ENCODE measurements at regions not wholly inside any gene's neighbourhood (a gene's known extent, or its start where the extent isn't known, plus 50 kb on each side); places are given as distances from the start of the nearest gene placed in this dataset.

GRCh38 chr1:82597141-82597540, 796.4 kb downstream of the ADGRL2 start (continued):
- TF ChIP-seq ZNF532 (CRISPR knock-in tag; IDR thresholded peaks at IDR 0.05; ENCODE audit: borderline replicate concordance) (no peak), ERG (CRISPR knock-in tag; IDR thresholded peaks at IDR 0.05) (no peak), ATF3 (CRISPR knock-in tag; conservative IDR thresholded peaks at IDR 0.05) (no peak), EMX1 (CRISPR knock-in tag; IDR thresholded peaks at IDR 0.05) (no peak), KAT7 (CRISPR knock-in tag; IDR thresholded peaks at IDR 0.05; ENCODE audit: borderline replicate concordance) (no peak), ZNF263 (CRISPR knock-in tag; IDR thresholded peaks at IDR 0.05; ENCODE audit: low read depth) (no peak), ZNF281 (CRISPR knock-in tag; IDR thresholded peaks at IDR 0.05) (no peak)

- H3K27me3 Mint-ChIP-seq (ENCODE audit: low read depth), result no peaks in the 10 kb centered on the region
- no peaks in the 10 kb centered on the region for H3K36me3 Mint-ChIP-seq
- ChIA-PET POLR2A (no interaction called here), CTCF (no interaction called here)
- ATAC-seq (no peak), DNase-seq (ENCODE audit: low spot score) (no peak)
- peaks cover 8% of the 10 kb centered on the region; the same call in 1 of the 2 replicates for H3K9me3 Mint-ChIP-seq
- H3K4me3 Mint-ChIP-seq, result no peak overlapping the region
- H3K4me1 Mint-ChIP-seq, result peaks cover 16% of the 10 kb centered on the region
- H3K27ac Mint-ChIP-seq, result no peak overlapping the region
- TF ChIP-seq SP1 (CRISPR knock-in tag; conservative IDR thresholded peaks at IDR 0.05) (no peak), ZNF671 (CRISPR knock-in tag; IDR thresholded peaks at IDR 0.05) (no peak), NFATC4 (CRISPR knock-in tag; IDR thresholded peaks at IDR 0.05) (no peak), RELA (CRISPR knock-in tag; IDR thresholded peaks at IDR 0.05; ENCODE audit: borderline replicate concordance) (no peak), ZNF138 (CRISPR knock-in tag; conservative IDR thresholded peaks at IDR 0.05) (no peak), AFF4 (CRISPR knock-in tag; IDR thresholded peaks at IDR 0.05; ENCODE audit: borderline replicate concordance) (no peak), FOXJ3 (CRISPR knock-in tag; IDR thresholded peaks at IDR 0.05; ENCODE audit: borderline replicate concordance) (no peak), MAX (CRISPR knock-in tag; IDR thresholded peaks at IDR 0.05) (no peak), SMAD4 (CRISPR knock-in tag; IDR thresholded peaks at IDR 0.05) (no peak), IRF1 (CRISPR knock-in tag; IDR thresholded peaks at IDR 0.05) (no peak), CDX4 (CRISPR knock-in tag; IDR thresholded peaks at IDR 0.05; ENCODE audit: borderline replicate concordance) (no peak), ZNF232 (CRISPR knock-in tag; IDR thresholded peaks at IDR 0.05) (no peak), ZNF263 (CRISPR knock-in tag; IDR thresholded peaks at IDR 0.05; ENCODE audit: low read depth) (no peak), ZNF317 (CRISPR knock-in tag; IDR thresholded peaks at IDR 0.05; ENCODE audit: borderline replicate concordance, low read depth) (no peak), KAT7 (CRISPR knock-in tag; IDR thresholded peaks at IDR 0.05; ENCODE audit: borderline replicate concordance) (no peak)
Observed at GRCh38 chr1:82593561-82593960, 792.8 kb downstream of the ADGRL2 start.
